Chondrocyte (in vitro differentiated cells): ENCODE measurements at regions not wholly inside any gene's neighbourhood (a gene's known extent, or its start where the extent isn't known, plus 50 kb on each side); places are given as distances from the start of the nearest gene placed in this dataset.

Source experiments
- DNase-seq: peaks from one replicate; pipeline ENCODE4 v3.0.0; 2021; ENCODE audit warnings: mixed read lengths, low spot score
- H3K27ac Mint-ChIP-seq: one replicate; pipeline ENCODE4 v1.8.0; 2021; ENCODE audit warnings: mild to moderate bottlenecking, moderate library complexity, mixed read lengths; ENCODE audit not compliant: unreplicated experiment
- H3K27me3 Mint-ChIP-seq: 2 replicates; pipeline ENCODE4 v1.8.0; 2021; ENCODE audit warnings: low read depth, mixed read lengths
- H3K36me3 Mint-ChIP-seq: 2 replicates; pipeline ENCODE4 v1.8.0; 2021; ENCODE audit warnings: low read depth, mixed read lengths
- H3K4me1 Mint-ChIP-seq: 2 replicates; pipeline ENCODE4 v1.8.0; 2021; ENCODE audit warnings: low read depth, mild to moderate bottlenecking, mixed read lengths
- H3K4me3 Mint-ChIP-seq: one replicate; pipeline ENCODE4 v1.8.0; 2021; ENCODE audit warnings: mild to moderate bottlenecking, moderate library complexity, mixed read lengths; ENCODE audit not compliant: unreplicated experiment
- H3K9me3 Mint-ChIP-seq: 2 replicates; pipeline ENCODE4 v1.8.0; 2021; ENCODE audit warnings: low read depth, mixed read lengths
- CTCF ChIP-seq: fragments of 200-600 bp; sonication (generic); IDR thresholded peaks from 2 replicates; pipeline ENCODE4 v1.5.0; 2021; ENCODE audit warnings: antibody characterized with exemption, mild to moderate bottlenecking, moderate library complexity

DNA sequence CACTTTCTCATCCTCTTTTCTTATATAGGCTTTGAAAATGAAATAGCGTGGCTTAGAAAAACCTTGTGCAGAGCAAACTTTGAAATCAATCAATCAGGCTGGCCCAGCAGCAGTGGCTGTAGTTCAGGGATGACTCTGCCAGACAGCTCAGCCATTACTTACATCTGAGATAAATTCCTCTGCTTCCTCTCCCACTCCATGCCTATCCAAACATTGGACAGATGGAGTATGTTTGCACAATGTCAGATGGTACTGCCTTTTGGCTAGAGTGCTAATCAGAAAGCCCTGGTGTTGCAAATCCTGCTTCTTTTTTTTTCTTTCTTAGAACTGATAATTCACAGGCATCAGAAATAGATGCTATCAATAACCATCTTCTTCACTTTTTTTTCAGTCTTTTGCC, 1065.1 kb downstream of the AGBL1 start:
- H3K9me3 Mint-ChIP-seq: peaks cover 24% of the 10 kb centered on the region
- no peaks in the 10 kb centered on the region for H3K36me3 Mint-ChIP-seq
- peaks cover 2% of the 10 kb centered on the region for H3K27me3 Mint-ChIP-seq
- no peak overlapping the region for H3K4me3 Mint-ChIP-seq
- no peak for TF ChIP-seq CTCF
- H3K4me1 Mint-ChIP-seq: no peaks in the 10 kb centered on the region
- no peak for DNase-seq
- no peak overlapping the region for H3K27ac Mint-ChIP-seq

GRCh38 chr15:87142096-87142495, 1062.4 kb downstream of the AGBL1 start:
- Mint-ChIP-seq H3K27me3 (no peaks in the 10 kb centered on the region), H3K36me3 (no peaks in the 10 kb centered on the region), H3K4me3 (no peak overlapping the region), H3K27ac (no peak overlapping the region), H3K4me1 (no peaks in the 10 kb centered on the region), H3K9me3 (peaks cover 27% of the 10 kb centered on the region)
- TF ChIP-seq CTCF: no peak
- no peak for DNase-seq

GRCh38 chr15:87135109-87135508, 1055.4 kb downstream of the AGBL1 start:
- DNase-seq: no peak
- Mint-ChIP-seq H3K27ac (no peak overlapping the region), H3K27me3 (no peaks in the 10 kb centered on the region), H3K4me1 (no peaks in the 10 kb centered on the region), H3K4me3 (no peak overlapping the region), H3K9me3 (peaks cover 11% of the 10 kb centered on the region), H3K36me3 (no peaks in the 10 kb centered on the region)
- no peak for TF ChIP-seq CTCF

GRCh38 chr15:87133704-87134103, 1054.0 kb downstream of the AGBL1 start:
- no peak for TF ChIP-seq CTCF
- Mint-ChIP-seq H3K4me3 (no peak overlapping the region), H3K27me3 (no peaks in the 10 kb centered on the region), H3K27ac (no peak overlapping the region), H3K9me3 (peaks cover 6% of the 10 kb centered on the region), H3K4me1 (no peaks in the 10 kb centered on the region), H3K36me3 (no peaks in the 10 kb centered on the region)
- no peak for DNase-seq

DNA sequence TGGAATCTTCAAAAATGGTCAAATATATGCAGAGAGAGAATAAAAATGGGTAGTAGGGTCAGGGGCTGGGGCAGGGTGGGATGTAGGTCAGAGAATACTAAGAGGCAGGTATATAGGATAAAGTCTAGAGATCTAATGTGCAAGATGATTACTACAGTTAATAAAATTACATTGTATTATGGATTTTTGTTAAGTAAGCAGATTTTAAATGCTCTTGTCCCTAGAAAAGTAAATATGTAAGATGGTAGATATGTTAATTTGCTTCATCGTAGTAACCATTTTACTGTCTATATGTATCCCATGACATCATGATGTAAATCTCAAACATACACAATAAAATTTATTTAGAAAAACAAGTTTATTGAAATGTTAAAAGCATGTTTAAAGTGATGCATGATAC, 1051.4 kb downstream of the AGBL1 start:
- Mint-ChIP-seq H3K4me1 (no peaks in the 10 kb centered on the region), H3K27ac (no peak overlapping the region), H3K9me3 (peaks cover 16% of the 10 kb centered on the region), H3K27me3 (no peaks in the 10 kb centered on the region), H3K36me3 (no peaks in the 10 kb centered on the region), H3K4me3 (no peak overlapping the region)
- no peak for DNase-seq
- TF ChIP-seq CTCF: no peak
